ENCODE measurements at regions not wholly inside any gene's neighbourhood (a gene's known extent, or its start where the extent isn't known, plus 50 kb on each side); places are given as distances from the start of the nearest gene placed in this dataset.

DNA sequence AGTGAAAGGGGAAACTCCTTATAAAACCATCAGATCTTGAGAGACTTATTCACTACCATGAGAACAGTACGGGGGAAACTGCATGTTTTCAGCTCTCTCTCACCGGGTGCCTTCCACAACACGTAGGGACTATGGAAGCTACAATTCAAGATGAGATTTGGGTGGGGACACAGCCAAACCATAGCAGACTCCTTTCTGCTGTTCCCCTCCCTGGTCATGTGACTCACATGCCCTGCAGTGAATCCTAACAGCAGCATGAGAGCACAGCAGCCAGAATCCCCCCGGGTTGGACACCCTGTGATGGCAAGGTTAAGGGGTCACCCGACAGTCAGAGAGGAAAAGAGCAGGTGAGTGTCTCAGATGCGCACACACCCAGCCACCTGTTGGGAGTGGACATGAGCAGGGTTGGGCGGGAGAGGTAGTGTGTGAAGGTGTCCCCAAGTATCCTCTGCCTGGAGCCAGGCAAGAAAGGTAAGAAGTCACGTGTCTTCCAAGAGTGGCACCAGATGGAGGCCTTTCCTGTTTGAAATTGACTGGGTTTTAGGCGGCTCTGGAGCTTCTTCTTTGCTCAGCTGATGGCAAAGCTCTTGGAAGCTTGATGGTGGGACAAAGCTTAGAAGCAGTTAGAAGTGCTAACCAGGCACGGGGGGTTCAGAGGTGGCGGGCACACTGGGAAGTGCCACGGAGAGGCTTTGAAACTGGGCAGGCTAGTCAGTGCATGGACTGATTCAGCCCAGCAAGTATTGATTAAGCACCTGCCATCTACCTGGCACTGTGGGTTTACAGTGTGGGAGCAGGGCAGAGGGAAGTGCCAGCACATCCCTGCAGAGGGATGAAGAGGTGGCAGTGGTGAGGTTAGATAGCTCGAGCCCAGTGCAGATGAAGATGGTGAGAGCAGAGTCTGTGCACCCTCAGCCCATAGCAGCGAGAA is 68.7 kb downstream of the RHOB start:
- intact Hi-C loops (cut with micrococcal nuclease; ENCODE audit: unreplicated experiment) = loop anchor here (2.0 to 5.0 kb wide), 3 partner anchors 67 to 119 kb away; no protein-coding TSS in a partner anchor
- TF ChIP-seq, protein P1, sequence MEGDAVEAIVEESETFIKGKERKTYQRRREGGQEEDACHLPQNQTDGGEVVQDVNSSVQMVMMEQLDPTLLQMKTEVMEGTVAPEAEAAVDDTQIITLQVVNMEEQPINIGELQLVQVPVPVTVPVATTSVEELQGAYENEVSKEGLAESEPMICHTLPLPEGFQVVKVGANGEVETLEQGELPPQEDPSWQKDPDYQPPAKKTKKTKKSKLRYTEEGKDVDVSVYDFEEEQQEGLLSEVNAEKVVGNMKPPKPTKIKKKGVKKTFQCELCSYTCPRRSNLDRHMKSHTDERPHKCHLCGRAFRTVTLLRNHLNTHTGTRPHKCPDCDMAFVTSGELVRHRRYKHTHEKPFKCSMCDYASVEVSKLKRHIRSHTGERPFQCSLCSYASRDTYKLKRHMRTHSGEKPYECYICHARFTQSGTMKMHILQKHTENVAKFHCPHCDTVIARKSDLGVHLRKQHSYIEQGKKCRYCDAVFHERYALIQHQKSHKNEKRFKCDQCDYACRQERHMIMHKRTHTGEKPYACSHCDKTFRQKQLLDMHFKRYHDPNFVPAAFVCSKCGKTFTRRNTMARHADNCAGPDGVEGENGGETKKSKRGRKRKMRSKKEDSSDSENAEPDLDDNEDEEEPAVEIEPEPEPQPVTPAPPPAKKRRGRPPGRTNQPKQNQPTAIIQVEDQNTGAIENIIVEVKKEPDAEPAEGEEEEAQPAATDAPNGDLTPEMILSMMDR (IDR thresholded peaks at IDR 0.05; ENCODE audit: unreplicated experiment) = no peak
- Mint-ChIP-seq H3K36me3 (ENCODE audit: insufficient read depth, unreplicated experiment) (peaks cover 38% of the 10 kb centered on the region), H3K9me3 (ENCODE audit: low read depth, unreplicated experiment) (peaks cover 3% of the 10 kb centered on the region), H3K27me3 (ENCODE audit: unreplicated experiment) (no peaks in the 10 kb centered on the region), H3K4me1 (ENCODE audit: low read depth, unreplicated experiment) (peaks cover 68% of the 10 kb centered on the region), H3K4me3 (ENCODE audit: low read depth, unreplicated experiment) (peak overlapping the region; percentile 61), H3K27ac (ENCODE audit: unreplicated experiment) (peak overlapping the region; percentile 99)
- BruUV-seq (replicated peaks) = TSS peak; percentile 85
- peak; percentile 18 for DNase-seq
- CTCF ChIA-PET = interaction anchor here (1.2 kb wide), 1 partner anchor 120 kb away, joined by 4 read pairs; no protein-coding TSS in a partner anchor

DNA sequence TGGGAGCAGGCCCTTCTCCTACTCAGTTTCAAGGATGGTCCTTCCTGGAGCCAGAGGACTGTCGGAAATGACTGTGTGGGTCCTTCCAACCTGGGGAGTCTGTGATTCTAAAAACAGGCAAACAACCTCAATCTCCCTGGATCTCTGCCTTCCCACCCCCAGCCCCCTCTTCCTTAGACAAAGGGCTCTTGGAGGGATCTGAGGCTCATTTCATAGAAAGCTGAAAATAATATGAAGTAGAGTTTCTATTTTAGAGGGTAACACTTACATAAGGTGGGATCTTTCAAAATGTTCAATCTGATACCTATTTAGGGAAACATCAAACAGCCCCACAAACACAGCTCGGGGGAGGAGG is 69.4 kb downstream of the RHOB start:
- intact Hi-C loops (cut with micrococcal nuclease; ENCODE audit: unreplicated experiment) = loop anchor here (2.0 to 5.0 kb wide), 3 partner anchors 66 to 119 kb away; no protein-coding TSS in a partner anchor

DNA sequence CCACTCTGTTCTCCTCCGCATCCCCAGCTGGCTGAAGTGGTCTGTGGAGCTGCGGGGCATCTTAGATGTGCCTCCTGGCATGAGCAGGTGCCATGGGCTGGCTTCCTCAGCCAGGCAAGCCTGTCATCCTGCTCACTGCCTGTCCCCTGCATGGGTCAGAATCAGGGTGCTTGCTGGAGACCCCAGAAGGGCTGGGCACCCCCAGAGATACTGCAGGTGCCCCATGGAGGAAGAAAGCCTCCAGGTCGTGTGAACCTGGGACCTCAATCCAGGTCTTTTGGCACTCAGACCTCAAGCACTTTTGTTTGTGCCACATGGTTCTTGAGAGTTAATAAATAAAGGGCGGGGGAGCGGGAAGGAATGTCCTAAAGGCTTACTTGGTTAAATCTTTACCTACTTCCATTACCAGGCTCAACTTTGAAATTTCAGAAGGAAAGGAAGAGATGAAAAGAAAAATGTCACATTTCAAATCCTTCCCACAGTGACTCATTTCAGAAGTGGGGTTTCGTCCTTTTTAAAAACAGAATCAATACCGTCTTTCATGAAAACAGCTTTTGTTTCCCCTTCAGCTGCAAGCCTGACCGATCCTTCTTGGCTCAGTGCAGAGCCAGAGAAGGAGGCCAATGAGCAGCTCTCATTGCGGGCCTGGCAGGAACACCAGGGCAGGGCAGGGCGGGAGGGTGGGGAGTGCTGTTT is 69.9 kb downstream of the RHOB start:
- Mint-ChIP-seq H3K4me3 (ENCODE audit: low read depth, unreplicated experiment) (peak overlapping the region; percentile 12), H3K27ac (ENCODE audit: unreplicated experiment) (peak overlapping the region; percentile 99), H3K4me1 (ENCODE audit: low read depth, unreplicated experiment) (peaks cover 56% of the 10 kb centered on the region), H3K36me3 (ENCODE audit: insufficient read depth, unreplicated experiment) (peaks cover 31% of the 10 kb centered on the region), H3K9me3 (ENCODE audit: low read depth, unreplicated experiment) (peaks cover 3% of the 10 kb centered on the region), H3K27me3 (ENCODE audit: unreplicated experiment) (no peaks in the 10 kb centered on the region)
- BruUV-seq (replicated peaks) = no TSS peak
- peak; percentile 72 for DNase-seq
- TF ChIP-seq, protein P1 (IDR thresholded peaks at IDR 0.05; ENCODE audit: unreplicated experiment) = no peak
- intact Hi-C loops (cut with micrococcal nuclease; ENCODE audit: unreplicated experiment) = loop anchor here (2.0 to 5.0 kb wide), 3 partner anchors 66 to 118 kb away; no protein-coding TSS in a partner anchor
- CTCF ChIA-PET = interaction anchor here (0.7 to 1.4 kb wide), 10 partner anchors 8 to 118 kb away, joined by 3 to 9 read pairs (median 4); no protein-coding TSS in a partner anchor

More for the DNA sequence above, 69.4 kb downstream of the RHOB start:
- CTCF ChIA-PET = interaction anchor here (1.2 to 1.4 kb wide), 2 partner anchors 9 to 119 kb away, joined by 4 to 6 read pairs; no protein-coding TSS in a partner anchor
- DNase-seq = no peak
- Mint-ChIP-seq H3K9me3 (ENCODE audit: low read depth, unreplicated experiment) (peaks cover 3% of the 10 kb centered on the region), H3K4me3 (ENCODE audit: low read depth, unreplicated experiment) (peak overlapping the region; percentile 12), H3K4me1 (ENCODE audit: low read depth, unreplicated experiment) (peaks cover 61% of the 10 kb centered on the region), H3K27me3 (ENCODE audit: unreplicated experiment) (no peaks in the 10 kb centered on the region), H3K36me3 (ENCODE audit: insufficient read depth, unreplicated experiment) (peaks cover 33% of the 10 kb centered on the region), H3K27ac (ENCODE audit: unreplicated experiment) (peak overlapping the region; percentile 99)
- TF ChIP-seq, protein P1 (IDR thresholded peaks at IDR 0.05; ENCODE audit: unreplicated experiment) = no peak
- TSS peak; percentile 86 for BruUV-seq (replicated peaks)

DNA sequence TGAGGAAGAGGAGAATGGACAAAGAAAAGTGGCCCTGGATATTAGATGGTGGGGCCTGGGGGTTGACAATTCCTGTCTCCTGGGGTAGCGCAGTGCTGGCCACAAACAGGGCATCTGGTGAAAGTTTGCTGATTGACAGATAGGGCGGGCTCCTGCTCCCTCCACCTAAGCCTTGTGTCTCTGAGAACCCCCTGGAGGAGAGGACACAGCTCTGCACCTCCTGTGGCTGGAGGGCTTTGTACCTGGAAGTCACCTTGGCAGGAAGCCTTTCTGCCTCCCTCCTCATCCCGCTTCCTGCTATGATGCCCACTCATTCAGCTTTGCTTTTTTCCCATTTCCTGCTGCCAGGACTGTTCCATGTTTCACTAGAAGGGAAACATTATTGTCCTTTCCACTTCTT is 72.4 kb downstream of the RHOB start:
- H3K4me1 Mint-ChIP-seq (ENCODE audit: low read depth, unreplicated experiment) = peaks cover 56% of the 10 kb centered on the region
- peaks cover 25% of the 10 kb centered on the region for H3K36me3 Mint-ChIP-seq (ENCODE audit: insufficient read depth, unreplicated experiment)
- BruUV-seq (replicated peaks) = no TSS peak
- intact Hi-C loops (cut with micrococcal nuclease; ENCODE audit: unreplicated experiment) = loop anchor here (5.0 kb wide), 1 partner anchor 63 kb away; no protein-coding TSS in a partner anchor
- peak overlapping the region; percentile 99 for H3K27ac Mint-ChIP-seq (ENCODE audit: unreplicated experiment)
- no peak for DNase-seq
- H3K4me3 Mint-ChIP-seq (ENCODE audit: low read depth, unreplicated experiment) = no peak overlapping the region
- peaks cover 3% of the 10 kb centered on the region for H3K9me3 Mint-ChIP-seq (ENCODE audit: low read depth, unreplicated experiment)
- TF ChIP-seq, protein P1 (IDR thresholded peaks at IDR 0.05; ENCODE audit: unreplicated experiment) = no peak
- H3K27me3 Mint-ChIP-seq (ENCODE audit: unreplicated experiment) = no peaks in the 10 kb centered on the region
- CTCF ChIA-PET = no interaction called here

All from Calu3 (cell line).